ENCODE measurements at regions not wholly inside any gene's neighbourhood (a gene's known extent, or its start where the extent isn't known, plus 50 kb on each side); places are given as distances from the start of the nearest gene placed in this dataset.

DNA sequence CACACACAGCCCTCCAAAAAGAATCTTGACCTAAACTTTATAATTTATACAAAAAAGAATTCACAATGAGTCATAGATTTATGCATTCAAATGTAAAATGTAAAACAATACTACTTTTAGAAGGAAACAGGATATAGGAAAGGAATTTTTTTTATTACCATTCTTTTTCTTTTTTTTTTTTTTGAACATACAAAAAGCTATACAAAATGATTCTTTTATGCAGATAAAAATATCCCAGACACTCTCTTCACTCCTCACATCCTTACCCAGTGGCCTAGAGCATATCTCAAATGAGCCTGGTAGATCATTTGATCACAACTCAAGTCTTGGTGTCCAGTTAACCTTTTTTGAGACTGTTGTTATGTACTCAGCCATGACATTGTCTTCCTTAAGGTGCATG lies 307.3 kb upstream of the KLF3 start:
- FAIRE-seq (no peak), ATAC-seq (no peak), DNase-seq (ENCODE audit: extremely low read depth in 1 of 4, low spot score in 3 of 4) (no peak)
- in situ Hi-C loops (cut with MboI) = no loop called here
- POLR2A ChIA-PET = no interaction called here
- CTCF ChIA-PET (ENCODE audit: low intra/inter-chr PET ratio) = no interaction called here
- Histone ChIP-seq H3K4me2 (ENCODE audit: insufficient read depth, low read length) (no peak overlapping the region), H3K27me3 (ENCODE audit: control insufficient read depth in 2 of 2, insufficient read depth in 2 of 2, low read length in 2 of 2) (no peaks in the 10 kb centered on the region), H4K20me1 (replicated peaks; ENCODE audit: control insufficient read depth, insufficient read depth, low read length) (no peaks in the 10 kb centered on the region), H3K9ac (ENCODE audit: insufficient read depth in 1 of 2, low read depth in 2 of 2, low read length in 2 of 2) (no peak overlapping the region), H3K9me3 (replicated peaks; ENCODE audit: control insufficient read depth, insufficient read depth, low read depth, low read length) (no peaks in the 10 kb centered on the region), H3K4me1 (replicated peaks in 1 of 2; ENCODE audit: control insufficient read depth in 2 of 2, insufficient read depth in 2 of 2, low read length in 2 of 2) (no peaks in the 10 kb centered on the region), H3K79me2 (ENCODE audit: control insufficient read depth, insufficient read depth, low read length) (no peaks in the 10 kb centered on the region), H3K9me1 (ENCODE audit: control insufficient read depth, insufficient read depth, low read length) (no peaks in the 10 kb centered on the region), H3K36me3 (ENCODE audit: control insufficient read depth, insufficient read depth, low read length) (no peaks in the 10 kb centered on the region), H2AFZ (ENCODE audit: low read depth, low read length) (peak overlapping the region; percentile 73), H3K27ac (ENCODE audit: extremely low read depth, low read depth, low read length) (no peak overlapping the region), H3K4me3 (no peak overlapping the region)
- BruUV-seq (replicated peaks) = no TSS peak
- TF ChIP-seq, protein P1, sequence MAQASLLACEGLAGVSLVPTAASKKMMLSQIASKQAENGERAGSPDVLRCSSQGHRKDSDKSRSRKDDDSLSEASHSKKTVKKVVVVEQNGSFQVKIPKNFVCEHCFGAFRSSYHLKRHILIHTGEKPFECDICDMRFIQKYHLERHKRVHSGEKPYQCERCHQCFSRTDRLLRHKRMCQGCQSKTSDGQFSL (CRISPR knock-in tag; IDR thresholded peaks at IDR 0.05) = no peak
- TF ChIP-seq, protein P1 (tag; IDR thresholded peaks at IDR 0.05) = no peak
- intact Hi-C loops (cut with micrococcal nuclease) = no loop called here

DNA sequence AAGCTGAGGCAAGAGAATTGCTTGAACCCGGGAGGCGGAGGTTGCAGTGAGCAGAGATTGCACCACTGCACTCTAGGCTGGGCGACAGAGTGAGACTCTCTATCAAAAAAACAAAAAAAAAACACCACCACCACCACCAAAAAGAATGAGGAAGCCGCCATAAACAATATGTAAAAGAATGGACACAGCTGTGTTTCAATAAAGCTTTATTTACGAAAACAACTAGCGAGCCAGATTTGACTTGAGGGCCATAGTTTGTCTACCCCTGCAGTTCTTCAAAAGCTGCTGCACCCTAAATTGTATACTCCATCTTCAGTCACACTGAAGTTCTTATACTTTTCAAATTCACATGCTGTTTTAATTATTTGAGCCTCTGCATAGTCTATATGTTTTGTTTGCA lies 306.5 kb upstream of the KLF3 start:
- TF ChIP-seq, protein P2, sequence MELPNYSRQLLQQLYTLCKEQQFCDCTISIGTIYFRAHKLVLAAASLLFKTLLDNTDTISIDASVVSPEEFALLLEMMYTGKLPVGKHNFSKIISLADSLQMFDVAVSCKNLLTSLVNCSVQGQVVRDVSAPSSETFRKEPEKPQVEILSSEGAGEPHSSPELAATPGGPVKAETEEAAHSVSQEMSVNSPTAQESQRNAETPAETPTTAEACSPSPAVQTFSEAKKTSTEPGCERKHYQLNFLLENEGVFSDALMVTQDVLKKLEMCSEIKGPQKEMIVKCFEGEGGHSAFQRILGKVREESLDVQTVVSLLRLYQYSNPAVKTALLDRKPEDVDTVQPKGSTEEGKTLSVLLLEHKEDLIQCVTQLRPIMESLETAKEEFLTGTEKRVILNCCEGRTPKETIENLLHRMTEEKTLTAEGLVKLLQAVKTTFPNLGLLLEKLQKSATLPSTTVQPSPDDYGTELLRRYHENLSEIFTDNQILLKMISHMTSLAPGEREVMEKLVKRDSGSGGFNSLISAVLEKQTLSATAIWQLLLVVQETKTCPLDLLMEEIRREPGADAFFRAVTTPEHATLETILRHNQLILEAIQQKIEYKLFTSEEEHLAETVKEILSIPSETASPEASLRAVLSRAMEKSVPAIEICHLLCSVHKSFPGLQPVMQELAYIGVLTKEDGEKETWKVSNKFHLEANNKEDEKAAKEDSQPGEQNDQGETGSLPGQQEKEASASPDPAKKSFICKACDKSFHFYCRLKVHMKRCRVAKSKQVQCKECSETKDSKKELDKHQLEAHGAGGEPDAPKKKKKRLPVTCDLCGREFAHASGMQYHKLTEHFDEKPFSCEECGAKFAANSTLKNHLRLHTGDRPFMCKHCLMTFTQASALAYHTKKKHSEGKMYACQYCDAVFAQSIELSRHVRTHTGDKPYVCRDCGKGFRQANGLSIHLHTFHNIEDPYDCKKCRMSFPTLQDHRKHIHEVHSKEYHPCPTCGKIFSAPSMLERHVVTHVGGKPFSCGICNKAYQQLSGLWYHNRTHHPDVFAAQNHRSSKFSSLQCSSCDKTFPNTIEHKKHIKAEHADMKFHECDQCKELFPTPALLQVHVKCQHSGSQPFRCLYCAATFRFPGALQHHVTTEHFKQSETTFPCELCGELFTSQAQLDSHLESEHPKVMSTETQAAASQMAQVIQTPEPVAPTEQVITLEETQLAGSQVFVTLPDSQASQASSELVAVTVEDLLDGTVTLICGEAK (IDR thresholded peaks at IDR 0.05) = peak; percentile 91
- TF ChIP-seq, protein P2 (CRISPR knock-in tag; IDR thresholded peaks at IDR 0.05) = 0 out of 2 replicates have a peak, but pooled peaks have one; percentile 33
- no peak for TF ChIP-seq CBX5 (IDR thresholded peaks at IDR 0.05; ENCODE audit: borderline replicate concordance, low read depth)
- no peak overlapping the region for H2AFZ ChIP-seq (ENCODE audit: low read depth, low read length)
- no peaks in the 10 kb centered on the region for H3K9me3 ChIP-seq (replicated peaks; ENCODE audit: control insufficient read depth, insufficient read depth, low read depth, low read length)
- no peak for DNase-seq (ENCODE audit: extremely low read depth in 1 of 4, low spot score in 3 of 4)
- no peak overlapping the region for H3K9ac ChIP-seq (ENCODE audit: insufficient read depth in 1 of 2, low read depth in 2 of 2, low read length in 2 of 2)
- intact Hi-C loops (cut with micrococcal nuclease) (no loop called here), in situ Hi-C loops (cut with MboI) (no loop called here)
- ChIA-PET POLR2A (interaction anchor here (1.3 kb wide), 1 partner anchor 9 kb away, joined by 4 read pairs; no protein-coding TSS in a partner anchor), CTCF (ENCODE audit: low intra/inter-chr PET ratio) (no interaction called here)
- no peaks in the 10 kb centered on the region for H4K20me1 ChIP-seq (replicated peaks; ENCODE audit: control insufficient read depth, insufficient read depth, low read length)
- no TSS peak for BruUV-seq (replicated peaks)
- H3K4me1 ChIP-seq (replicated peaks in 1 of 2; ENCODE audit: control insufficient read depth in 2 of 2, insufficient read depth in 2 of 2, low read length in 2 of 2) = no peaks in the 10 kb centered on the region
- H3K27me3 ChIP-seq (ENCODE audit: control insufficient read depth in 2 of 2, insufficient read depth in 2 of 2, low read length in 2 of 2) = no peaks in the 10 kb centered on the region
- no peak overlapping the region for H3K27ac ChIP-seq (ENCODE audit: extremely low read depth, low read depth, low read length)
- no peak overlapping the region for H3K4me3 ChIP-seq
- no peaks in the 10 kb centered on the region for H3K9me1 ChIP-seq (ENCODE audit: control insufficient read depth, insufficient read depth, low read length)
- H3K36me3 ChIP-seq (ENCODE audit: control insufficient read depth, insufficient read depth, low read length) = no peaks in the 10 kb centered on the region
- no peak for ATAC-seq
- 66% methylated on average over 4 of the region's 6 CpGs for WGBS (ENCODE audit: insufficient coverage, low coverage, missing lambda C conversion rate)
- no peak overlapping the region for H3K4me2 ChIP-seq (ENCODE audit: insufficient read depth, low read length)
- no peaks in the 10 kb centered on the region for H3K79me2 ChIP-seq (ENCODE audit: control insufficient read depth, insufficient read depth, low read length)
- no peak for FAIRE-seq

All from K562 (cell line).